Thyroid gland (tissue), 4 donors: ENCODE measurements at regions not wholly inside any gene's neighbourhood (a gene's known extent, or its start where the extent isn't known, plus 50 kb on each side); places are given as distances from the start of the nearest gene placed in this dataset.
"Not testable (repeated sequence)": the region's sequence is repeated elsewhere in the genome, so short reads cannot be mapped to it uniquely, and the experiment has no call there.

Source experiments
- DNase-seq, 2 donors: peaks; one replicate each; pipeline ENCODE4 v3.0.0-alpha.2; 2019
- H3K27ac ChIP-seq, 3 donors: fragments of 200-600 bp; sonication (generic); 1 replicate in 2 of 3; 2 replicates in 1 of 3; pipeline ENCODE4 v1.5.1; 2016 to 2019; ENCODE audit warnings: mild to moderate bottlenecking in 1 of 3, moderate library complexity in 1 of 3
- H3K27me3 ChIP-seq: fragments of 200-600 bp; sonication (generic); one replicate; pipeline ENCODE4 v1.5.1; 2019
- H3K36me3 ChIP-seq, 2 donors: fragments of 200-600 bp; sonication (generic); one replicate each; pipeline ENCODE4 v1.5.1; 2016 to 2019
- H3K4me1 ChIP-seq, 2 donors: fragments of 200-600 bp; sonication (generic); one replicate each; pipeline ENCODE4 v1.5.1; 2017 to 2019
- H3K4me3 ChIP-seq, 3 donors: fragments of 200-600 bp; sonication (generic); replicated peaks in 1 of 3; 1 replicate in 2 of 3; 2 replicates in 1 of 3; pipeline ENCODE4 v1.5.1; 2016; ENCODE audit warnings: mild to moderate bottlenecking in 1 of 3
- H3K9me3 ChIP-seq: fragments of 200-600 bp; sonication (generic); one replicate; pipeline ENCODE4 v1.5.1; 2017
- CTCF ChIP-seq, 6 experiments: fragments of 200-600 bp in 3 of 6; fragments of 450-650 bp in 3 of 6; sonication (generic) in 3 of 6; IDR thresholded peaks; one replicate each; pipeline ENCODE4 v1.5.1; 2016 to 2019; ENCODE audit warnings: antibody characterized with exemption in 6 of 6, mild to moderate bottlenecking in 2 of 6, inconsistent platforms in 1 of 6, moderate library complexity in 1 of 6
- POLR2A ChIP-seq, 2 donors: fragments of 450-650 bp; IDR thresholded peaks; one replicate each; pipeline ENCODE4 v1.6.1; 2017; ENCODE audit warnings: antibody characterized with exemption in 2 of 2, mild to moderate bottlenecking in 2 of 2, moderate library complexity in 1 of 2
- WGBS, 2 donors: methylation state at CpG; one replicate each; pipeline ENCODE4 v1.1.5; 2017; 5-methylcytosine and 5-hydroxymethylcytosine counted together
- intact Hi-C: fragments of 100-400 bp; cut with DNase I; formaldehyde crosslinking; loops from one replicate; pipeline ENCODE4 v1.15.1; 2023

DNA sequence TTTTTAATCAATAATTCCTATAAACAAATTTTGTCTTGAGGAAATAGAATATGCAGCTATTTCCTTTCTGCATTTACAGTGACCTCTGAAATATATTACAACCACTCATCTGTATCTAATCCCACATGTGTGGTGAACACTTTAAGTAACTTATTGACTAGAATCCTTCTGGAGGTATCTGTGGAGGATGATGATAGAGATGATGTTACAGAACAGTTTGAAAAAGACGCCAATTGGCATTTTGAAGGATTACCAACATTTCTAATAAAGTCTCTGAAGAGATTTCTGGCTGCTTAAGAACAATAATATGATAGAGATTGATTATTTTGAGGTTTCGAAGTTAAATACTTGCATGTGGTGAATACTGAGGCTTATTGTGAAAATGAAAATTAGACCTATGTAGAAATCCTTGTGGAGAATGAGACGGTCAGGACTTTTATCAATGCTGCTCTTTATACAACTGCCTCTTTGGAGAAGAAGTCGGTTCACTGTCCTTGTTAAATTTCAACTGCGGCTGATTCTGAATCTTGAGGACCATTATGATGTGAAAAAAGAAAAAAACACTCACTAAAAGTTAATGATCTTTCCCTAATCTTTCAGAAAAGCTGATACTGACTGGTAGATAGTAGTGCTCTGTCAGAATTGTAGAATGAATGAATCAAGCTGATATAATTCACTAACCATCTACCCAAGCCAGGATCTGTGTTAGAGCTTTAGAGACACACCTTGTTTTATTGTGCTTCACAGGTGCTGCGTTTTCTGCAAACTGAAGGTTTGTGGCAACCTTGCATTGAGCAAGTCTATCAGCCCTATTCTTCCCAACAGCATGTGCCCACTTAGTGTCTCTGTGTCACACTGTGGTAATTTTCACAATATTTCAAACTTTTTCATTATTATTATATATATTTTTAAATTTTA, 204.7 kb downstream of the SPRY1 start:
- Histone ChIP-seq H3K4me1 (peaks cover 0 to 4% of the 10 kb centered on the region in 2 donors), H3K27me3 (no peaks in the 10 kb centered on the region), H3K4me3 (no peak overlapping the region), H3K27ac (no peak overlapping the region), H3K9me3 (no peaks in the 10 kb centered on the region), H3K36me3 (no peaks in the 10 kb centered on the region)
- 90 to 92% methylated on average over 6 of the region's 6 CpGs for WGBS, 2 donors
- intact Hi-C loops, result no loop called here
- DNase-seq, result no peak
- TF ChIP-seq CTCF (IDR thresholded peaks at IDR 0.05), result no peak
- no peak for TF ChIP-seq POLR2A (IDR thresholded peaks at IDR 0.05)

DNA sequence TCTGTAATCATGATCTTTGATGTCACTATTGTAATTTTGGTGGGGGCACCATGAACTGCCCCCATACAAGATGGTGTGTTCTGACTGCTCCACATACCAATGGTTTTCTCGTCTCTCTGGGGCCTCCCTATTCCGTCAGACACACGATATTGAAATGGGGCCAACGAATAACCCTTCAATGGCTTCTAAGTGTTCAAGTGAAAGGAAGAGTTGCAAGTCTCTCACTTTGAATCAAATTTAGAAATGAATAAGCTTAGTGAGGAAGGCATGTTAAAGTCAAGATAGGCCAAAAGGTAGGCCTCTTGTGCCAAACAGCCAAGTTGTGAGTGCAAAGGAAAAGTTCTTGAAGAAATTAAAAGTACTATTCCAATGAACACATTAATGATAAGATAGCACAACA, 205.4 kb downstream of the SPRY1 start:
- WGBS, 2 donors, result 92 to 97% methylated on average over 4 of the region's 4 CpGs
- H3K36me3 ChIP-seq, result no peaks in the 10 kb centered on the region
- H3K4me3 ChIP-seq, result no peak overlapping the region
- no peaks in the 10 kb centered on the region for H3K9me3 ChIP-seq
- H3K27ac ChIP-seq, result no peak overlapping the region
- intact Hi-C loops, result no loop called here
- TF ChIP-seq CTCF (IDR thresholded peaks at IDR 0.05) (no peak), POLR2A (IDR thresholded peaks at IDR 0.05) (no peak)
- H3K4me1 ChIP-seq, result peaks cover 0 to 4% of the 10 kb centered on the region in 2 donors
- no peaks in the 10 kb centered on the region for H3K27me3 ChIP-seq
- DNase-seq, result no peak

DNA sequence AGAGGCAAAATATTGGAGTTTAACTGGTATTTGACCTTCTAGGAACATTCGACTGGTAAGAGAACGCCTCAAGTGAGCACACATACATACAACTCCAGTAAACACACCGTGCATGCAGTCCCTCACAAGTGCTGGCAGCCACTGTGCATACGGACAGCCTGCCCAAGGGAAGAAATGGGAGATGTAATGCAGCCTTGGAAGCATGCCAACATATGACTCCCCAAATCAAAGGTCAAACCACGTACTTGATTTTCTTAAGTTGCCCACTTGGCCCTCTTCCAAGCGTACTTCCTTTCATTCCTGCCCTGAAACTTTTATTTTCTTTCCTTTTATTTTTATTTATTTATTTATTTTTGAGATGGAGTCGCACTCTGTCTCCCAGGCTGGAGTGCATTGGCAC, 206.6 kb downstream of the SPRY1 start:
- Histone ChIP-seq H3K9me3 (no peaks in the 10 kb centered on the region), H3K36me3 (no peaks in the 10 kb centered on the region), H3K4me1 (peaks cover 0 to 4% of the 10 kb centered on the region in 2 donors), H3K27ac (no peak overlapping the region), H3K4me3 (no peak overlapping the region), H3K27me3 (no peaks in the 10 kb centered on the region)
- TF ChIP-seq POLR2A (IDR thresholded peaks at IDR 0.05) (no peak), CTCF (IDR thresholded peaks at IDR 0.05) (no peak)
- peak in 1 of 2 donors; percentile 5 for DNase-seq
- intact Hi-C loops, result no loop called here
- 49 to 53% methylated on average over 7 of the region's 7 CpGs for WGBS, 2 donors

DNA sequence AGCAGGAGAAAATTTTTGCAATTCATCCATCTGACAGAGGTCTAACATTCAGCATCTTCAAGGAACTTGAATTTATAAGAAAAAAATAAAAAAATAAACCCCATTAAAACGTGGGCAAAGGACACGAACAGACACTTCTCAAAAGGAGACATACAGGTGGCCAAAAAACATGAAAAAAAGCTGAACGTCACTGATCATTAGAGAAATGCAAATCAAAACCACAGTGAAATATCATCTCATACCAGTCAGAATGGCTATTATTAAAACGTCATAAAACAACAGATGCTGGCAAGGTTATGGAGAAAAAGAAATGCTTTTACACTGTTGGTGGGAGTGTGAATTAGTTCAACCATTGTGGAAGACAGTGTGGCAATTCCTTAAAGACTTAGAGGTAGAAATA, 209.2 kb downstream of the SPRY1 start:
- H3K4me1 ChIP-seq, H3K27me3 ChIP-seq, DNase-seq, H3K9me3 ChIP-seq, intact Hi-C loops, H3K36me3 ChIP-seq, H3K4me3 ChIP-seq, H3K27ac ChIP-seq: not testable (repeated sequence)
- 89 to 91% methylated on average over 4 of the region's 4 CpGs for WGBS, 2 donors

DNA sequence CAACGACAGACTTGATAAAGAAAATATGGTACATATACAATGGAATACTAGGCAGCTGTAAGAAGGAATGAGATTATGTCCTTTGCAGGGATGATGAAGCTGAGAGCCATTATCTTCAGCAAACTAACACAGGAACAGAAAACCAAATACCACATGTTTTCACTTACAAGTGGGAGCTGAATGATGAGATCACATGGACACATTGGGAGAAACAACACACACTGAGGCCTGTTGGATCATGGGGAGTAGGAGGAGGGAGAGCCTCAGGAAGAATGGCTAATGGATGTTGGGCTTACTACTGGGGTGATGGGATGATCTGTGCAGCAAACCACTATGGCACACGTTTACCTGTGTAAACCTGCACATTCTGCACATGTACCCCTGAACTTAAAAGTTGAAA, 209.7 kb downstream of the SPRY1 start:
- intact Hi-C loops, result no loop called here
- no peaks in the 10 kb centered on the region for H3K4me1 ChIP-seq
- TF ChIP-seq CTCF (IDR thresholded peaks at IDR 0.05) (no peak), POLR2A (IDR thresholded peaks at IDR 0.05) (no peak)
- no peaks in the 10 kb centered on the region for H3K27me3 ChIP-seq
- DNase-seq, result no peak
- no peak overlapping the region for H3K4me3 ChIP-seq
- H3K36me3 ChIP-seq, result no peaks in the 10 kb centered on the region
- H3K9me3 ChIP-seq, result no peaks in the 10 kb centered on the region
- WGBS, 2 donors, result 93 to 94% methylated on average over 2 of the region's 2 CpGs
- H3K27ac ChIP-seq, result no peak overlapping the region
